GM12891 (cell line): ENCODE measurements at regions not wholly inside any gene's neighbourhood (a gene's known extent, or its start where the extent isn't known, plus 50 kb on each side); places are given as distances from the start of the nearest gene placed in this dataset.
"Not testable (repeated sequence)": the region's sequence is repeated elsewhere in the genome, so short reads cannot be mapped to it uniquely, and the experiment has no call there.

Source experiments
- DNase-seq: peaks from one replicate; pipeline ENCODE4 v3.0.0; 2011; ENCODE audit warnings: low spot score; ENCODE audit not compliant: insufficient read length
- FAIRE-seq: peaks from 2 replicates; lab custom pipeline; 2011; peaks lifted over from hg19 to GRCh38; lab: Jason Lieb, UNC
- PAX5 ChIP-seq: IDR thresholded peaks from 2 replicates; pipeline ENCODE4 v1.6.1; 2011; ENCODE audit warnings: low read length, moderate library complexity, mild to moderate bottlenecking; ENCODE audit not compliant: insufficient read depth, severe bottlenecking
- POLR2A ChIP-seq: IDR thresholded peaks from 2 replicates; pipeline ENCODE4 v1.6.1; 2011; ENCODE audit warnings: low read depth, low read length, control low read depth
- POLR2AphosphoS5 ChIP-seq: IDR thresholded peaks from 2 replicates; pipeline ENCODE4 v1.6.1; 2011; ENCODE audit warnings: low read depth, low read length, control low read depth
- POU2F2 ChIP-seq: IDR thresholded peaks from 2 replicates; pipeline ENCODE4 v1.6.1; 2011; ENCODE audit warnings: low read depth, mild to moderate bottlenecking, control low read depth, low read length, moderate library complexity
- SPI1 ChIP-seq: IDR thresholded peaks from 2 replicates; pipeline ENCODE4 v1.6.1; 2011; ENCODE audit warnings: low read depth, low read length, control low read depth
- TAF1 ChIP-seq: IDR thresholded peaks from 2 replicates; pipeline ENCODE4 v1.6.1; 2011; ENCODE audit warnings: low read depth, low read length, control low read depth

DNA sequence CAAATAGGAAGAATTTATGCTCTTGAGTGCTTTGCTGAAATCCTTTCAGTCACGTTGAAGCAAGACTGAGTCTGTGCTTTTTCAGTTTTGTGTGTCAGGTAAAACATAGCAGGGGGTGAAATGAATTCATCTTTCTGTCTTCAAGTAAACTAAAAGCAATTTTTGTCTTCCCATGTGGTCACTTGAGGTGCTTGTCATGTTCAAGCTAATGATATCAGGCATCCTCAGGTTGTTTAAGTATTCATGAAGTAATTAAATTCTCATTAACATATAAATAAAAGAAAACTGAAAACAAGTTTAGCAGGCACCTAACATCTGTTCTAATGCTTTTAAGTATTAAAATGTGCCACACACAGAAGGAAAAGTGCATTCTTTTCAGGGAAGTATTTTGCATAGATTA, 2701.3 kb downstream of the PCDH9 start:
- FAIRE-seq (no peak), DNase-seq (no peak)
- TF ChIP-seq SPI1 (no peak), TAF1 (no peak), PAX5 (no peak), POU2F2 (no peak), POLR2AphosphoS5 (no peak), POLR2A (no peak)

DNA sequence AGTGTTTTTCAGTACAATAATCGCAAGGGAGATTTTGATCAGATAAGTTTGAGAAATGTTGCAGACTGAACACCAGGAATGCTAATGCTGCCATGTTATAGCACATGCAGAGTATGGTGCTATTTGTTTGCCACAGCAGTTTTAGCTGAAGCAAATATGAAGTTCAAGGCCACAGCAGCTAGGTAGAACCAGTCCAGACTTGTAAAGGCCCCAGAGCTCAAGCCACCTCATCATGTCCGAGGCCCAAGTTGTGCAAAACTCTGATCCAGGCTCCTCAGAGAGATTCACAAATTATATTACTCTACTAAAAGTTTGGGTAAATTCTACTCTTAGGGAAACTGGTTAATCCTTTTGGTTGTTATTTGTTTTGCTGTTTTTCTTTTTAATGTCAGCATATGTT, 2702.6 kb downstream of the PCDH9 start:
- TF ChIP-seq POLR2A (no peak), PAX5 (no peak), POU2F2 (no peak)
- FAIRE-seq, result no peak
- DNase-seq, result no peak

DNA sequence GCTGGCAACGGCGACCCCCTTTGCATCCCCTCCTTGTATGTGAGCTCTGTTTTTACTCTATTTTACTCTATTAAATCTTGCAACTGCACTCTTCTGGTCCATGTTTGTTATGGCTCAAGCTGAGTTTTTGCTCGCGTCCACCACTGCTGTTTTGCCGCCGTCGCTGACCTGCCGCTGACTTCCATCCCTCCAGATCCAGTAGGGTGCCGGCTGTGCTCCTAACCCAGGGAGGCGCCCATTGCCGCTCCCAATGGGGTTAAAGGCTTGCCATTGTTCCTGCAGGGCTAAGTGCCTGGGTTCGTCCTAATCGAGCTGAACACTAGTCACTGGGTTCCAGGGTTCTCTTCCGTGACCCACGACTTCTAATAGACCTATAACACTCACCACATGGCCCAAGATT, 2704.4 kb downstream of the PCDH9 start:
- DNase-seq (no peak), FAIRE-seq (no peak)
- TF ChIP-seq SPI1, result no peak
- TF ChIP-seq POLR2AphosphoS5, result no peak
- TF ChIP-seq PAX5, result no peak
- TF ChIP-seq POLR2A, result no peak
- TF ChIP-seq TAF1, result no peak
- TF ChIP-seq POU2F2, result no peak

DNA sequence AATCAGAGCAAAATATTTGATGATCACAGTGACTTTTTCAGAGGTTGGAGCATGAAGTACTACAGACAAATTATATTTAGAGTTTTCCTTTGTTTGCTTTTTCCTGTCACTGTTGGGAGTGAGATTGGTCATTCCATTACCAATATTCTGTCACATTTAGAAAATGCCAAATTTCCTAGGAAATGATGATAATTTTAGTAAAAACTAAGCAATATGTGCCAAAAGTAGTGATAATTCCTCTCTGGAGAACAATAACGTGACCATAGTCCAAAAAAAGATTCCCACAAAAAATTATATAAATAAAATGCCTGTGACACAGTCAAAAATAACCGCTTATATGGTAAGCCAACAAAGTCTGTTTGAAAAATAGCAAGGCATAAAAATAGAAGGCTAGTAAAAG, 2719.4 kb downstream of the PCDH9 start:
- TF ChIP-seq POLR2AphosphoS5 (no peak), TAF1 (no peak), PAX5 (no peak), POU2F2 (no peak), POLR2A (no peak), SPI1 (no peak)
- no peak for FAIRE-seq
- no peak for DNase-seq

DNA sequence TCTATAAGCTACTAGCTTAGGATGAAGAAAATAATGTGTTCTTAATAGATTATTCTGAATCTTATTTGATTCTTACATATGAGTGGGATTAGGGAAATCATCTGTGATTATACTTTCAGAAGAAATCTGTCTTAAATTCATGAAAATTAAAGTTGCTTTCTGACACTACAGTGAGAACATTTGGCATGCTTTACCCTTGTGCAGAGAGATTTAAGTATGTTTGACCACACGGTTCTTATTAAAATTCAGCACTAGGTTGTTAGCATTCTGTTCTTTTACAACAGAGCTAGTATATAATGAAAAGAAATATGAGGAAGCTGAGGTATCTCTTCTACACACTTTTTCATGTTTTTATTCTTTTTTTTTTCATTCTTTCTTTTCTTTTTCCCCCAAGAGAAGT, 2723.9 kb downstream of the PCDH9 start:
- FAIRE-seq, result no peak
- DNase-seq, result no peak
- TF ChIP-seq SPI1 (no peak), TAF1 (no peak), PAX5 (no peak), POLR2A (no peak), POU2F2 (no peak), POLR2AphosphoS5 (no peak)

DNA sequence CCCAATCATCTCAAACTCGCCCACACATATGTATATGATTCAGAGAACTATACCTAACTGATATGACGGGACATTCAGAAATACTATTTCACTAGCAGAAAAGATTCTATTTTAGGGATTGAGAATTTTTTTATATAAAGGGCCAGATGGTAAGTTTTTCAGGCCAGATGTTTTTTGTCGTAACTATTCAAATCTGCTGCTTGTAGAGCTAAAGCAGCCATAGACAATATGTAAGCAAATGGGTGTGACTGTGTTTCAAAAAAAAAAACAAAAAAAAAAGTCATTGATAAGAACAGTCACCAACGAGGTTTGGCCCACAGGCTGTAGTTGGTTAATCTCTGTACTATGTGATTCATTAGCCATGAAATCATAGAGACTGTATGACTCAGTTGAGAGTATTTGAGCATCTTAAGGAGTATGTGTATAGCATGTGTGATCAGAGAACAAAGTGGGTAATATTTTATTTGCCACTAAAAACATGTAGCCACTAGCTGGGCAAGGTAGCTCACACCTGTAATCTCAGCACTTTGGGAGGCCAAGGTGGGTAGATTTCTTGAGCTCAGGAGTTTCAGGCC, 2724.7 kb downstream of the PCDH9 start:
- TF ChIP-seq TAF1 (no peak), POU2F2 (no peak), POLR2AphosphoS5 (no peak), POLR2A (no peak), SPI1 (no peak), PAX5 (no peak)
- FAIRE-seq, result no peak
- no peak for DNase-seq

DNA sequence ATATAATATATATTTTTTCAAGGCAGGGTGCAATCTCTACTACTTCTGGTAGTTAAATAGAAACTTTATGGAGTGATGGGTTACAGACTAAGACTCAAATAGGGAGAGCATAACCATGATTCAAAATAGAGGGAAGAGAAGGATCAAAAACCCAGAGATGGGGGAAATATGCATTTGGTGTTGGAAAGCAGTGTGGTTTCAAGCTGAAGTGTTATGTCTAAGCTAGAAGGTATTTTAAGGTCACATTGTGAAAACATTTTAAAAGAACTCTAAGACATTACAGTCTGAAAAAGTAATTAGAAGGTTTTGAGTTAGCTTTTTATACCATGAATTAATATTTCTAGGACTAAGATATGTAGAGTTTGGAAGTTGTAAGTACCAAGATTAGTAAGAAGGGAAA, 2741.4 kb downstream of the PCDH9 start:
- FAIRE-seq (no peak), DNase-seq (no peak)
- TF ChIP-seq POLR2A, result no peak
- TF ChIP-seq SPI1, result no peak
- no peak for TF ChIP-seq POLR2AphosphoS5

DNA sequence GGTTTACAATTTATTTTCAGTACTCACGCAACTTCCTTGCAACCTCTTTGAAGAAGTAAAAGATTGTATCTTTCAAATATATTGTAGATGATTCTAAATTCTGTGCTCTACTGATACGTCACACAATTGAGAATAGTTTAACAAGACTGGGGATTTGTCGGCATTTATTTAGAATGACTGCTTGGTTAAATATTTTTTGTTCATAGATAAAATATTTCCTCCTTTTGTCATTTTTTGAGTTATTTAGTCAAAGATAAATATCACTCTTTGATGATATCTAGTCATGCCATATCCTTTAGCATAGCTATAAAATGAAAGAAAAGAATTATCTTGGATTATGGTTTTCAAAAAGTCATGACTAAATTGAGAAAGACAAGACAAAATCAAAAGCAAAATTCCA, 2747.8 kb downstream of the PCDH9 start:
- no peak for FAIRE-seq
- no peak for TF ChIP-seq POU2F2

DNA sequence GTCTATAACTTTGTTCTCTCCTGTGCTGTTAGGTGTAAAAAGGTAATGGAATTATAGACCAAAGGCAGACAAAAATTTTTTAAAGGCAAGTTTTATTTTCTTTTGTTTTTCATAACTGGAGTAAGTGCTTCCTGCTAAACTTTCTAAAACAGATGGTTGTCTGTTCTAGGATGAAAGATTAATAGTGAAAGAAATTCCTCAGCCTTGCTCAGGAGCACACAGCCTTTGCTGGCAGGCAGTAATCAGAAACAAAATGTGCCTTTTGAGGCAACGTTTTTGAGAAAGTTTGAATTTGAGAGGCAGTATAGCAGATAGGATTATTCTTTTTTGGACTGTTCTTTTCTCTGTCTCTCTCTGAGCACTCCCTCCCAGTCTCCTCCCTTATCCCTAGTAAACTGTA, 2749.5 kb downstream of the PCDH9 start:
- no peak for FAIRE-seq
- TF ChIP-seq PAX5, result no peak
- TF ChIP-seq POU2F2, result no peak
- DNase-seq, result no peak

More for the DNA sequence above, 2747.8 kb downstream of the PCDH9 start:
- DNase-seq, result no peak

DNA sequence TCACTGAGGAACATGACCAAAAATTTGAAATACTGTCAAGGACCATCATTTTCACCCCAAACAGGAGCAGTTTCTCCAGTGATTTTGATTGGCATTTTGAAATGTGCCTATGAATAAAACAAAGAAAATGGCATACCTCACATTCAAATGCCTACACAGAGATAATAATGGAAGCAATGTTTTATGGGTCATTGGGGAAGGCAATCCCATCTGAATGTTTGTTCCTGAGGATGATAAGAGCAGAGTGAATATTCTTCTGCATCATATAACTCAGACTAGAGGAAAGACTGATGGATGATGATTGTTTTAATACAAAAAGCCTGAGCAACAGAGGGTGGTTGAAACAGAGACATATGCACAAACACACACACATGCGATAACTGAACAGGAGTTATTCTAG, 2749.9 kb downstream of the PCDH9 start:
- no peak for DNase-seq
- no peak for FAIRE-seq
- TF ChIP-seq POU2F2, result no peak
- no peak for TF ChIP-seq POLR2AphosphoS5
- TF ChIP-seq SPI1, result no peak
- TF ChIP-seq PAX5, result no peak
- no peak for TF ChIP-seq TAF1
- no peak for TF ChIP-seq POLR2A

DNA sequence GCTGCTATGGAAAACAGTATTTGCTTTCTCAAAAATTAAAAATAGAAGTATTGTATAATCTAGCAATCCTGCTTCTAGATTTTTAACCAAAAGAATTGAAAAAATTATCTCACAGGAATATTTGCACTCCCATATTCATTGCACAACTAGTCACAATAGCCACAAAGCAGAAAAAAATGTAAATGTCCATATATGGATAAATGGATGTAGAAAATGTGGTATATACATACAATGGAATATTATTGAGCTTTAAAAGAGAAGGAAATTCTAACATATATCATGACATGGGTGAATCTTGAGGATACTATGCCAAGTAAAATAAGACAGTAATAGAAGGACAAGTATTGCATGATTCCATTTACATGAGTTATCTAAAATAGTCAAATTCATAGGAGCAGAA, 2753.0 kb downstream of the PCDH9 start:
- DNase-seq (no peak), FAIRE-seq (no peak)
- TF ChIP-seq POU2F2 (no peak), TAF1 (no peak), POLR2A (no peak), POLR2AphosphoS5 (no peak), PAX5 (no peak), SPI1 (no peak)

DNA sequence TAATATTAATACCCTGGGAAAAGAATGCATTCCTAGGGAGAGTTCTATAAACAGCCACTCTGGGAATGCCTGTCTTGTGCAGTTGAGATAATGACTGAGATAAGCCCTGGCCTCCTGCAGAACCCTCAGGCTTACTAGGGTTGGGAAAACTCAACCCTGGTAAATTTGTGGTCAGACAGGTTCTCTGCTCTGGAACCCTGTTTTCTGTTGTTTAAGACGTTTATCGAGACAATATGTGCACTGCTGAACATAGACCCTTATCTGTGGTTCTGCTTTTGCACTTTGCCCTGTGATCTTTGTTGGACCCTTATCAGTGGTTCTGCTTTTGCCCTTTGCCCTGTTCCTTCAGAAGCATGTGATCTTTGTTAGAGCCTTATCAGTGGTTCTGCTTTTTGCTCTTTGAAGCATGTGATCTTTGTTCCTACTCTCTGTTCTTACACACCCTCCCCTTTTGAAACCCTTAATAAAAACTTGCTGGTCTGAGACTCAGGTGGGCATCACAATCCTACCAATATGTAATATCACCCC, 2754.0 kb downstream of the PCDH9 start:
- DNase-seq, FAIRE-seq: not testable (repeated sequence)
